BJ (cell line): ENCODE measurements at regions not wholly inside any gene's neighbourhood (a gene's known extent, or its start where the extent isn't known, plus 50 kb on each side); places are given as distances from the start of the nearest gene placed in this dataset.

Experiments used
- CTCF ChIA-PET: fragments of 350-600 bp; formaldehyde crosslinking; extraction: SDS; loops from one replicate; lab custom pipeline; 2021; ENCODE audit warnings: antibody characterized with exemption, inconsistent platforms; lab: Yijun Ruan, JAX
- POLR2A ChIA-PET: fragments of 300-600 bp; sonication (Branson Sonifier 250); formaldehyde crosslinking; extraction: SDS; loops from one replicate; lab custom pipeline; 2021; ENCODE audit warnings: antibody characterized with exemption; lab: Charles Lee
- DNase-seq: peaks from one replicate; pipeline ENCODE4 v3.0.0-alpha.2; 2011; ENCODE audit warnings: low read depth
- H3K27me3 ChIP-seq: 2 replicates; pipeline ENCODE4 v1.6.0; 2011; ENCODE audit warnings: low read length; ENCODE audit not compliant: control insufficient read depth, insufficient read depth
- H3K36me3 ChIP-seq: 2 replicates; pipeline ENCODE4 v1.5.1; 2011; ENCODE audit warnings: low read length; ENCODE audit not compliant: control insufficient read depth, insufficient read depth
- H3K4me3 ChIP-seq: 2 replicates; pipeline ENCODE4 v1.5.1; 2011; ENCODE audit warnings: low read depth, mild to moderate bottlenecking, control low read depth, low read length
- CTCF ChIP-seq: IDR thresholded peaks from 2 replicates; pipeline ENCODE4 v1.5.1; 2011; ENCODE audit warnings: low read depth, mild to moderate bottlenecking, control low read depth, inconsistent platforms, low read length, moderate library complexity; ENCODE audit not compliant: insufficient read depth

GRCh38 chr1:17944646-17945045, 163.0 kb upstream of the IGSF21 start:
- DNase-seq, result no peak
- CTCF ChIA-PET, result interaction anchor here (1.0 kb wide), 1 partner anchor 156 kb away, joined by 3 read pairs; no protein-coding TSS in a partner anchor
- Histone ChIP-seq H3K4me3 (no peak overlapping the region), H3K27me3 (no peaks in the 10 kb centered on the region), H3K36me3 (no peaks in the 10 kb centered on the region)
- TF ChIP-seq CTCF, result no peak
- POLR2A ChIA-PET, result no interaction called here

- POLR2A ChIA-PET, result no interaction called here
Measured at GRCh38 chr1:17946434-17946833, 161.2 kb upstream of the IGSF21 start.

GRCh38 chr1:17948594-17948993, 159.0 kb upstream of the IGSF21 start:
- no peak for TF ChIP-seq CTCF
- Histone ChIP-seq H3K4me3 (no peak overlapping the region), H3K27me3 (no peaks in the 10 kb centered on the region), H3K36me3 (no peaks in the 10 kb centered on the region)
- ChIA-PET POLR2A (no interaction called here), CTCF (interaction anchor here (1.2 kb wide), 1 partner anchor 14 kb away, joined by 3 read pairs; no protein-coding TSS in a partner anchor)
- no peak for DNase-seq

More at GRCh38 chr1:17946434-17946833, 161.2 kb upstream of the IGSF21 start:
- CTCF ChIA-PET, result interaction anchor here (0.7 kb wide), 1 partner anchor 285 kb away, joined by 3 read pairs; no protein-coding TSS in a partner anchor
- no peak for DNase-seq
- H3K4me3 ChIP-seq, result no peak overlapping the region
- H3K27me3 ChIP-seq, result no peaks in the 10 kb centered on the region
- no peaks in the 10 kb centered on the region for H3K36me3 ChIP-seq
- TF ChIP-seq CTCF, result no peak

- CTCF ChIA-PET, result no interaction called here
- no peaks in the 10 kb centered on the region for H3K27me3 ChIP-seq
- no peak for DNase-seq
- POLR2A ChIA-PET, result no interaction called here
- H3K36me3 ChIP-seq, result no peaks in the 10 kb centered on the region
- no peak for TF ChIP-seq CTCF
- no peak overlapping the region for H3K4me3 ChIP-seq
Measured at GRCh38 chr1:17949511-17949910, 158.1 kb upstream of the IGSF21 start.

GRCh38 chr1:17950728-17951127, 156.9 kb upstream of the IGSF21 start:
- H3K36me3 ChIP-seq, result no peaks in the 10 kb centered on the region
- H3K4me3 ChIP-seq, result no peak overlapping the region
- no peak for TF ChIP-seq CTCF
- no peak for DNase-seq
- POLR2A ChIA-PET, result no interaction called here
- no peaks in the 10 kb centered on the region for H3K27me3 ChIP-seq
- CTCF ChIA-PET, result no interaction called here
